Fibroblast of skin of right quadriceps (primary cell): ENCODE measurements at regions not wholly inside any gene's neighbourhood (a gene's known extent, or its start where the extent isn't known, plus 50 kb on each side); places are given as distances from the start of the nearest gene placed in this dataset.
A peak's percentile ranks its signal among the peaks of the same experiment; 100 is the strongest.
"Not testable (repeated sequence)": the region's sequence is repeated elsewhere in the genome, so short reads cannot be mapped to it uniquely, and the experiment has no call there.

Source experiments
- DNase-seq: peaks from one replicate; pipeline ENCODE4 v3.0.0-alpha.2; 2013

GRCh38 chr21:35386491-35387079 lies 337.5 kb upstream of the RUNX1 start:
- DNase-seq = no peak

- DNase-seq = no peak
Observed at GRCh38 chr21:35384375-35384774, 335.3 kb upstream of the RUNX1 start.

DNA sequence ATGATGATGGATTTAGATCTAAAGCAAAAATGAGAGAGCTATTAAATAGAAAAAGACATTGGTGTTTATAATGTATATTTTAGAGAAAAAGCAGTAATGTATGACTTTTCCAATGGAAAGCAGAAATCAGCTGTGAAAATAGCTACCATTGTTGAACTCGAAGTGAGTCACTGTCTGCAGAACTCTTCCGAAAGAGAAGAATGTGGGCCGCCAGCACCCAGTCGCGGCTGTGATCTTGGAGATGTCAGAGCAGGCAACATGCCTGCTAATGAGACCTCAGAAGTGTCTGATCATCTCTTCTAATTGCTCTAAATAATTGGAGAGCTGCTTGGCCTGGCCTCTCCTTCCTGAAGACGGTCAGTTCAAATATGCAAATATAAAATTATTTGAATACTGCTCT lies 333.6 kb upstream of the RUNX1 start:
- no peak for DNase-seq

DNA sequence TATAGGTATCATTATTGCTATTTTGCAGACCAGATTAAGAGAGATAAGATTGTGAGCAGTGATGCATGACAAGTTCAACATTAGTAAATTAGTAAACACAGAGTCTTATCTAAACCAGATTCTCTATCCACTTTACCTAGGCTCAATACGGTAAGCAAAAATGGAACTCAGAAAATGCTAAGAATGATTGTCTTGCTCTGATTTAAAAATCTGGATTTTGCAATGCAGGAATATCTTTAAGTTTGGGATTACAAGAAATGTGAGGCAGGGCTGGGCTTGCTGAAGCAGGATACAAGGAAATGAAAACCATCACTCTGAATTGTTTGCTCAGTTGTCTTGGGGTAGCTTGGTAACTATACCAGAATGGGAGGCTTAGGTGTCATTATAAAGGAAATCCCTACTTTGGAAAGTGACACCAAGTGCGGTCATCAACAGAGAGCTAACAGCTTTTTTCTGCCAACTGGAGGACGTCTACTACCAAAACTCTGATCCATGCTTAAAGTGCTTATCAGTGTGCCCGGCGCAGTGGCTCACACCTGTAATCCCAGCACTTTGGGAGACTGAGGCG lies 332.7 kb upstream of the RUNX1 start:
- no peak for DNase-seq

DNA sequence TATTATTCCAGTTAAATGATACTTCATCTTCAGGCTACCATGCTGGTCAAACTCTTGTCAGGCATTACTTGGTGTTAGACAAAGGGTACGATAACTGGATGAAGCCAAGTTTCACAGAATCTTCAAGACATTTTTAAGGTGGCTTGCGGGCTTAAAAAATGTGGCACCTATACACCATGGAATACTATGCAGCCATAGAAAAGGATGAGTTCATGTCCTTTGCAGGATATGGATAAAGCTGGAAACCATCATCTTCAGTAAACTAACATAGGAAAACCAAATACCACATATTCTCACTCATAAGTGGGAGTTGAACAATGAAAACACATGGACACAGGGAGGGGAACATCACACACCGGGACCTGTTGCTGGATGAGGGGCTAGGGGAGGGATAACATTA lies 331.2 kb upstream of the RUNX1 start:
- not testable (repeated sequence) for DNase-seq

DNA sequence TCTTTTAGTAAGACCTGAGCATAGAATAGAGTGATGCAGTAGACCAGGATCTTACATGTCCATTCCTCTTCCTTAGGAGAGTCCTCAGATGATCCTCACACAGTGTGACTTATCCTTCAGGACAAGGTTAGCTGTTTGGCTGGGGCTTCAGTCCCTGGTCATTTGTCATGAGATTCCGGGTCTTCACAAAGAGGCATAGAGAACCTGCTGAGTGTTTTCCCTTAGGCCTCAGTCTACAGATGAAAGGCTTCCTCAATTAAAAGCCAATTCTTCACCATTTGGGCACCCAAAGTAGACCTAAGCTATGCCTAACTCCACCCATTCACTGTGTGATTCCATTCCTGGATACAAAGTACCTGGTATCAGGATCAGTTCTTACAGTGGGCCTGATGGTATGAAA lies 329.8 kb upstream of the RUNX1 start:
- DNase-seq = no peak

- peak; percentile 39 for DNase-seq
Observed at GRCh38 chr21:35377505-35378090, 328.5 kb upstream of the RUNX1 start.

DNA sequence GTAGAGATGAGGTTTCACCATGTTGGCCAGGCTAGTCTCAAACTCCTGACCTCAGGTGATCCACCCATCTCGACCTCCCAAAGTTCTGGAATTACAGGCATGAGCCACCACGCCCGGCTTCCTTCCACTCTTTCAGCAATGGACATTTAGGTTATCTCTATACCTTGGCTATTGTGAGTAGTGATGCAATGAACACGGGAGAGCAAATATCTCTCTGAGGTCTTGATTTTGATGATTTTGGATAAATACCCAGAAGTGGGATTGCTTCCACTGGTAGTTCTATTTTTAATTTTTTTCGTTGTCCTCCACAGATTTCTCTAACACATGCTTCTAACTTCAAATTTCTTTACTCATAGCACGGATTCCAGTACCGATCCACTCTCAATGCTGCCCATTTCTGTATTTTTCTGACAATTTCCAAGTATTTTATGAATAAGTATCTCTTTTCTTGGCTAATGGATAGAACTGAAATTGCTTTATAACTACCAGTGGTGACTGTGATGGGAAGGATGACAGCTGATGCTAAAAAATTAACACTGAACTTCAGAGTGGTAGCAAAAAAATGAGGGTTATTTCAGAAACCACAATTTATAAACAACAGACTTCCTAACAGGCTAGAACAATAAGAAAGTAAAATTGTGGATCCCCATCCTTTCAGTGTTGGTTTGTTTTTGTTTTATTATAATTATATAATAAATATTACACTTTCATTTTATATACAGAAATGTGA lies 327.5 kb upstream of the RUNX1 start:
- DNase-seq = no peak

- peak; percentile 94 for DNase-seq
Observed at GRCh38 chr21:35375115-35375514, 326.0 kb upstream of the RUNX1 start.

DNA sequence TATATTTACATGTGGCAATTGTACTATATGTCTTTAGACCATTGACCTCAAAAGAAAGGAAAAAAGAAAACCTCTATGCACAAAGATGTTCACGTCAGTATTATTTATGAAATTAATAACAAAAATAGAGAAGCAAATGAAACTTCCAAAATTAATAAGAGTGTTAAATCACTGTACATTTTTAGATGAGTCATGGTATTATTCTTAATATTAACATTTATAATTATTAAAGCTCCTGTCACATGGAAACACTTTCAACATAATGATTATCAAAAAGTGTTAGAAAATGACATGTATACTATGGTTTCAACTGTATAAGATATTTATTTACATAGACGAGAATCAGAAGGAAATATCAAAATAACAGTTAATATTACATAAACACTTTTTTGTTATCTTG lies 324.9 kb upstream of the RUNX1 start:
- DNase-seq = no peak

GRCh38 chr21:35372201-35372600 lies 323.1 kb upstream of the RUNX1 start:
- DNase-seq = no peak

DNA sequence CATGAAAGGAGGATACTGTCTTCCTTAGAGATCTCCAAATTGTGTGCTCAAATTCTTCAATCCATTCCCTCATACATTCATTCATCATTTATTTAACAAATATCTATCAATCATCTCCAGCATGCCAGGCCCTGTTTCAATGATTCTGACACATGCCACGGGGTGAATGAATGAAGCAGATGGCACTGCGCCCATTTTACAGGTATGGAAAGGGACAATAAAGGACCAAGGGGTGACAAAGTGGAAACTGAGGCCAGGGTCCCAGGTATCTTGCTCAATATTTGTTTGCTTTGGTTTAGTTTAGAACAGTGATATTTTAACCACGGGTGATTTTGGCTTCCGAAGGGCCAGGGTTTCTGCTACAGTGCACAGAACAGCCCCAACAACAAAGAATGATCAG lies 321.6 kb upstream of the RUNX1 start:
- no peak for DNase-seq

- DNase-seq = no peak
Observed at GRCh38 chr21:35370071-35370470, 321.0 kb upstream of the RUNX1 start.

GRCh38 chr21:35368326-35368725 lies 319.2 kb upstream of the RUNX1 start:
- DNase-seq = no peak

- DNase-seq = no peak
Observed at GRCh38 chr21:35367553-35367952, 318.5 kb upstream of the RUNX1 start.

DNA sequence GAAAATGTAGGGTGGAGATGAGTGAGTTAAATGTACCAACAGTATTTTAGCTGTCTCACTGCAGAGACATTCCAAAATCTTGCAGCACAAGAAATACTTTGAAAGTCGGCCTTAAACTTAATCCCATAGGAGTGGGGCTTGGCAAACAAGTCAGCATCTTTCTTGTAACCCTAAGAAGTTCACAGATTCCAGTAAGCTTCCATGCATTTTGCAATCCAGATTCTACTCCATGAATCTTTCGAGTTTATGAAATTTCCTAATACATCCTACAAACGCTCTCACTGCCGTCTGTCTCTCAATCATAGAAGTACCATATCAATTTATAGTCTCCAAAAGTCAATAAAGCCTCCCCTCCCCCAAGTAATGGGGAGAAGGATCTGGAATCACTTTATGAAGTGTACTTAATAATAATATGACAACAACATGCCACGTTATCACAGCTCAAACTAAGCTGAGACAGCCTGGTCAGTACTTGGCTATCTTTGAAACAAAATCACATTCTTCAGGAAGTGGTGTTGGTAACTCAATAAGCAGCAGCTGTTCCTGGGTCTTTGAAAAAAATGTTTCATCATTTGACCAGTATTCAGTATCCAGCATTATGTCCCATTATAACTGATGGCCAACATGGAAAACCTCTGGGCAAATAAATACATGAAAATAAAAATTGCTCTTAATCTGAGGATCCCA lies 317.4 kb upstream of the RUNX1 start:
- DNase-seq = peak; percentile 93

GRCh38 chr21:35363458-35363857 lies 314.4 kb upstream of the RUNX1 start:
- no peak for DNase-seq

GRCh38 chr21:35361988-35362387 lies 312.9 kb upstream of the RUNX1 start:
- no peak for DNase-seq

DNA sequence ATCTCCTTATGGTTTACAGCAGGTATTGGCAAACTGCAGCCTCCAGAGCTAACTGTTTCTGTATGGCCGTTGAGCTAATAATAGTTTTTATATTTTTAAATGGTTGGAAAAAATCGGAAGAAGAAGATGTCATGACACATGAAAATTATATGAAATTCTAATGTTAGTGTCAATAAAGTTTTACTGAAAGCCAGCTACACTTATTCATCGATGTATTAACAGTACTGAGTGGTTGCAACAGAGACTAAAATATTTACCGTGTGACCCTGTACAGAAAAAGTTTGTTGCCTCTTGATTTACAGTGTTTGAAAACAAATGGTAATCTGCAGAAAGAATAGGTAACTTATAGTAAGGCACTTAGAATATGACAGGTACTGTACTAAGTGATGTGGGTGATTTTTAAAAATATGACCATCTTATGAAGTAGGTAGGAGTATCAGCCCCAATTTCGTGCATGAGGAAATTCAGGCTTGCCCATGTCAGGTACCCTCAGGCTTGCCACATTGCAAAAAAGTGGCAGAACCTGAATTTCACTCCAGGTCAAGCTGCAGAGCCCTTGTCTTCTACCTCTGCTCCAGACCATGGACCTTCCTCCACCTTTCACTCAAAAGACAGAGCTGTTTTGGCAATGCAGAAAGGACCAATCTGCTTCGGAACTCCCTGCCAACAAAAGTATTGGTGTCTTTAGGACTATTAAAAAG lies 311.9 kb upstream of the RUNX1 start:
- no peak for DNase-seq

DNA sequence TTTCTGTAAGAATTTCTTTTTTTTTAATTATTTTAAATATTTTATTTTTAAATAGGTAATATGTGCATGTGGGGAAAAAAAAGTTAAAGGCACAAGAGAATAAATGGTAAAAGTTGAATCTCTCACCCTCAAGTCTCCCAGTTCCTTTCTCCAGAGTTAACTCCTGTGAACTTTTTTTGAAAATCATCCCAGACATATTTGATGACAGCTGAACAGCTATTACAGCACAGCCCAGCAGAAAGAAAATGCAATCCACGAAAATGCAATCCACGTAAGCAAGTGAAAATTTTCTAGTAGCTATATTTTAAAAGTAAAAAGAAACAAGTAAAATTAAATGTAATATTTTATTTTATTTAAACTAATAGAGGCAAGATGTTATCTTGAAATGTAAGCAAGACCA lies 310.0 kb upstream of the RUNX1 start:
- peak; percentile 22 for DNase-seq

DNA sequence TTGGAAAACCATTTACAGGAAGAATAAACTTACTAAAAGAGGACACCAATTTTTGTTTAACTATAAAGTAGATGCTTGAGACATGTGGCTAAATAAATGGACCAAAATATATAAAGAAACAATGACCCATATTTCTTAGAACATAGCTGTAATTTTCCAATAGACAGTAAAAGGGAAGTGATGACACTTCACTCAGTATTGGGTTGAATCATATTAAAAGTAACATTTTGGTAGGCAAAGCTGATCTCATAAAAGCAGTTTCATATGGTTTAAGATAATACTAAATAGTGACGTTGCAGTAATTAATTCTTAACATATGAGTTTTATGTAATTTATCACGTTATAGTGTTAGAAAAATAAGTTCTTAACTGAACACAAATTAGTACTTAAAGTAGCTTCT lies 308.9 kb upstream of the RUNX1 start:
- no peak for DNase-seq

- peak; percentile 34 for DNase-seq
Observed at GRCh38 chr21:35357041-35357780, 308.1 kb upstream of the RUNX1 start.
